T1000 (cell line): ENCODE measurements at regions not wholly inside any gene's neighbourhood (a gene's known extent, or its start where the extent isn't known, plus 50 kb on each side); places are given as distances from the start of the nearest gene placed in this dataset.

ENCODE experiments used
- DNase-seq: peaks from one replicate; lab custom pipeline; 2025; ENCODE audit warnings: mixed read lengths; lab: John Stamatoyannopoulos, UW

- DNase-seq, result no peak
These were observed 420.1 kb upstream of the SULF2 start for GRCh38 chr20:48205281-48205782.

GRCh38 chr20:48204499-48204898 lies 419.2 kb upstream of the SULF2 start:
- no peak for DNase-seq

- DNase-seq, result no peak
These were observed 418.0 kb upstream of the SULF2 start for GRCh38 chr20:48203252-48203651.

GRCh38 chr20:48202334-48203113 lies 417.2 kb upstream of the SULF2 start:
- DNase-seq, result no peak

GRCh38 chr20:48201885-48202284 lies 416.6 kb upstream of the SULF2 start:
- no peak for DNase-seq

- no peak for DNase-seq
These were observed 415.9 kb upstream of the SULF2 start for GRCh38 chr20:48201188-48201587.

GRCh38 chr20:48198929-48199451 lies 413.7 kb upstream of the SULF2 start:
- DNase-seq, result no peak

- no peak for DNase-seq
These were observed 411.8 kb upstream of the SULF2 start for GRCh38 chr20:48197066-48197465.

GRCh38 chr20:48196486-48196885 lies 411.2 kb upstream of the SULF2 start:
- no peak for DNase-seq

GRCh38 chr20:48196001-48196400 lies 410.7 kb upstream of the SULF2 start:
- DNase-seq, result no peak

GRCh38 chr20:48195121-48195870 lies 410.0 kb upstream of the SULF2 start:
- DNase-seq, result no peak

- DNase-seq, result no peak
These were observed 409.3 kb upstream of the SULF2 start for GRCh38 chr20:48194583-48194982.

GRCh38 chr20:48193627-48194425 lies 408.5 kb upstream of the SULF2 start:
- no peak for DNase-seq

GRCh38 chr20:48192109-48192508 lies 406.8 kb upstream of the SULF2 start:
- DNase-seq, result no peak

- DNase-seq, result no peak
These were observed 405.9 kb upstream of the SULF2 start for GRCh38 chr20:48191200-48191599.

GRCh38 chr20:48190757-48191156 lies 405.5 kb upstream of the SULF2 start:
- no peak for DNase-seq

- DNase-seq, result no peak
These were observed 403.9 kb upstream of the SULF2 start for GRCh38 chr20:48189181-48189580.

GRCh38 chr20:48187851-48188250 lies 402.6 kb upstream of the SULF2 start:
- DNase-seq, result no peak

GRCh38 chr20:48186915-48187314 lies 401.6 kb upstream of the SULF2 start:
- no peak for DNase-seq

- DNase-seq, result no peak
These were observed 401.2 kb upstream of the SULF2 start for GRCh38 chr20:48186447-48186846.

GRCh38 chr20:48184229-48184628 lies 398.9 kb upstream of the SULF2 start:
- no peak for DNase-seq

GRCh38 chr20:48181261-48181935 lies 396.1 kb upstream of the SULF2 start:
- no peak for DNase-seq
